GM12878 (cell line): ENCODE measurements at regions not wholly inside any gene's neighbourhood (a gene's known extent, or its start where the extent isn't known, plus 50 kb on each side); places are given as distances from the start of the nearest gene placed in this dataset.
A peak's percentile ranks its signal among the peaks of the same experiment; 100 is the strongest.
"Not testable (repeated sequence)": the region's sequence is repeated elsewhere in the genome, so short reads cannot be mapped to it uniquely, and the experiment has no call there.

Experiments used
- ATAC-seq: fragments of 200-7000 bp; cut with Tn5 transposase; 3 replicates; pipeline ENCODE4 v1.9.1; 2020; ENCODE audit warnings: mild to moderate bottlenecking, moderate library complexity
- BruUV-seq: library from RNA; stranded (reverse); fragments of 400-500 nt; replicated peaks from 2 replicates; lab custom pipeline; 2021; lab: Mats Ljungman, UMichigan
- CTCF ChIA-PET: fragments of 300-600 bp; sonication (Branson Sonifier 250); formaldehyde crosslinking; extraction: SDS; loops from one replicate; lab custom pipeline; 2021; ENCODE audit warnings: inconsistent platforms; lab: Yijun Ruan, JAX
- POLR2A ChIA-PET: fragments of 350-600 bp; formaldehyde crosslinking; extraction: SDS; loops from one replicate; lab custom pipeline; 2021; ENCODE audit warnings: inconsistent platforms; lab: Charles Lee
- RAD21 ChIA-PET: fragments of 300-600 bp; sonication (Branson Sonifier 250); formaldehyde crosslinking; loops from one replicate; lab custom pipeline; 2023; ENCODE audit warnings: antibody characterized with exemption; ENCODE audit not compliant: unreplicated experiment; lab: Charles Lee
- SMC1A ChIA-PET: fragments of 300-600 bp; sonication (Branson Sonifier 250); formaldehyde crosslinking; loops from one replicate; lab custom pipeline; 2023; ENCODE audit not compliant: unreplicated experiment, uncharacterized antibody; lab: Charles Lee
- DNase-seq: peaks from one replicate; pipeline ENCODE4 v3.0.0-alpha.2; 2011; ENCODE audit warnings: low read depth, low spot score
- FAIRE-seq: peaks from 3 replicates; lab custom pipeline; 2011; peaks lifted over from hg19 to GRCh38; lab: Jason Lieb, UNC
- H2AFZ ChIP-seq: 2 replicates; pipeline ENCODE4 v1.6.0; 2011; ENCODE audit warnings: low read depth, low read length, control low read depth; ENCODE audit not compliant: control insufficient read depth
- H3K27ac ChIP-seq: 2 replicates; pipeline ENCODE4 v1.5.1; 2011; ENCODE audit warnings: control low read depth; ENCODE audit not compliant: control insufficient read depth, insufficient read depth
- H3K27me3 ChIP-seq, 2 experiments: replicated peaks in 1 of 2; 2 replicates each; pipeline versions ENCODE4 v1.6.0 to v1.6.1; 2011; ENCODE audit warnings: low read length in 1 of 2; ENCODE audit not compliant: control insufficient read depth in 2 of 2, insufficient read depth in 2 of 2
- H3K36me3 ChIP-seq, 2 experiments: 2 replicates each; pipeline ENCODE4 v1.5.1; 2011; ENCODE audit warnings: low read length in 1 of 2; ENCODE audit not compliant: control insufficient read depth in 2 of 2, insufficient read depth in 2 of 2
- H3K4me1 ChIP-seq: 2 replicates; pipeline ENCODE4 v1.6.1; 2011; ENCODE audit warnings: mild to moderate bottlenecking, low read length, moderate library complexity, mixed read lengths; ENCODE audit not compliant: control insufficient read depth, insufficient read depth
- H3K4me2 ChIP-seq: 2 replicates; pipeline ENCODE4 v1.6.0; 2011; ENCODE audit warnings: control low read depth; ENCODE audit not compliant: control insufficient read depth, insufficient read depth
- H3K4me3 ChIP-seq: fragments of 200-600 bp; sonication (generic); 2 replicates; pipeline ENCODE4 v1.5.1; 2016
- H3K79me2 ChIP-seq: 2 replicates; pipeline ENCODE4 v1.6.0; 2011; ENCODE audit warnings: low read length; ENCODE audit not compliant: control insufficient read depth, insufficient read depth
- H3K9ac ChIP-seq: 2 replicates; pipeline ENCODE4 v1.8.0; 2011; ENCODE audit warnings: low read length, control low read depth, mixed read lengths; ENCODE audit not compliant: control insufficient read depth, insufficient read depth
- H3K9me3 ChIP-seq: replicated peaks from 3 replicates; pipeline ENCODE4 v1.5.1; 2011; ENCODE audit warnings: mild to moderate bottlenecking, low read length; ENCODE audit not compliant: control insufficient read depth, insufficient read depth
- H4K20me1 ChIP-seq: 2 replicates; pipeline ENCODE4 v1.6.0; 2011; ENCODE audit not compliant: control insufficient read depth, insufficient read depth
- RELB ChIP-seq: fragments of 450-650 bp; IDR thresholded peaks from 2 replicates; pipeline ENCODE4 v1.6.1; 2017; ENCODE audit warnings: low read depth, mild to moderate bottlenecking, moderate library complexity
- YY1 ChIP-seq: IDR thresholded peaks from 2 replicates; pipeline ENCODE4 v1.6.1; 2011; ENCODE audit warnings: low read depth, mild to moderate bottlenecking, low read length
- WGBS: methylation state at CpG from one replicate; pipeline ENCODE4 v1.1.6; 2016; ENCODE audit warnings: low lambda C conversion rate; ENCODE audit not compliant: insufficient replicate concordance, insufficient coverage; ENCODE audit errors: missing lambda C conversion rate; 5-methylcytosine and 5-hydroxymethylcytosine counted together
- in situ Hi-C: fragments of 300-500 bp; cut with MboI; formaldehyde crosslinking; loops from 9 replicates; pipeline ENCODE4 v1.14.3; 2018; ENCODE audit warnings: mixed read lengths
- intact Hi-C: fragments of 100-400 bp; cut with micrococcal nuclease; formaldehyde crosslinking; loops from one replicate; pipeline ENCODE4 v1.14.2; 2022; ENCODE audit not compliant: unreplicated experiment
- TF ChIP-seq, protein P1 (sequence below): fragments of 450-650 bp; IDR thresholded peaks from 2 replicates; pipeline ENCODE4 v1.6.1; 2017; ENCODE audit warnings: mild to moderate bottlenecking

DNA sequence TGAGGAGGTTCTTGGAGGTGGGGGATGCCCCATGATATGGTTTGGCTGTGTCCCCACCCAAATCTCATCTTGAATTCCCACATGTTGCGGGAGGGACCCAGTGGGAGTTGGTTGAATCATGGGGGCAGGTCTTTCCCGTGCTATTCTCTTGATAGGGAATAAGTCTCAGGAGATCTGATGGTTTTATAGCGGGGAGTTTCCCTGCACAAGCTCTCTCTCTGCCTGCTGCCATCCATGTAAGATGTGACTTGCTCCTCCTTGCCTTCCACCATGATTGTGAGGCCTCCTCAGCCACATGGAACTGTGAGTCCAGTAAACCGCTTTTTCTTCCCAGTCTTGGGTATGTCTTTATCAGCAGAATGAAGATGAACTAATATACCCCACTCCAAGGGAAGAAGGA lies 241.0 kb downstream of the BUB3 start:
- SMC1A ChIA-PET, RAD21 ChIA-PET, H3K79me2 ChIP-seq, H3K27me3 ChIP-seq, BruUV-seq, CTCF ChIA-PET, FAIRE-seq, H4K20me1 ChIP-seq, DNase-seq, H3K9ac ChIP-seq, H2AFZ ChIP-seq, ATAC-seq, H3K36me3 ChIP-seq, H3K4me2 ChIP-seq, H3K4me3 ChIP-seq, POLR2A ChIA-PET: not testable (repeated sequence)
- in situ Hi-C loops (loop anchor here (10.0 kb wide), 2 partner anchors 890 to 1330 kb away; no protein-coding TSS in a partner anchor), intact Hi-C loops (loop anchor here (5.0 kb wide), 1 partner anchor 827 kb away; no protein-coding TSS in a partner anchor)
- peaks cover 90% of the 10 kb centered on the region for H3K4me1 ChIP-seq
- H3K9me3 ChIP-seq = peaks cover 14% of the 10 kb centered on the region; the same call in 2 of the 3 replicates
- WGBS = 98% methylated on average over 4 of the region's 4 CpGs
- peak overlapping the region; percentile 99 for H3K27ac ChIP-seq
- peak; percentile 20; the same call in 1 of the 2 replicates for TF ChIP-seq YY1
- TF ChIP-seq RELB = 0 out of 2 replicates have a peak, but pooled peaks have one; percentile 20
- TF ChIP-seq, protein P1, sequence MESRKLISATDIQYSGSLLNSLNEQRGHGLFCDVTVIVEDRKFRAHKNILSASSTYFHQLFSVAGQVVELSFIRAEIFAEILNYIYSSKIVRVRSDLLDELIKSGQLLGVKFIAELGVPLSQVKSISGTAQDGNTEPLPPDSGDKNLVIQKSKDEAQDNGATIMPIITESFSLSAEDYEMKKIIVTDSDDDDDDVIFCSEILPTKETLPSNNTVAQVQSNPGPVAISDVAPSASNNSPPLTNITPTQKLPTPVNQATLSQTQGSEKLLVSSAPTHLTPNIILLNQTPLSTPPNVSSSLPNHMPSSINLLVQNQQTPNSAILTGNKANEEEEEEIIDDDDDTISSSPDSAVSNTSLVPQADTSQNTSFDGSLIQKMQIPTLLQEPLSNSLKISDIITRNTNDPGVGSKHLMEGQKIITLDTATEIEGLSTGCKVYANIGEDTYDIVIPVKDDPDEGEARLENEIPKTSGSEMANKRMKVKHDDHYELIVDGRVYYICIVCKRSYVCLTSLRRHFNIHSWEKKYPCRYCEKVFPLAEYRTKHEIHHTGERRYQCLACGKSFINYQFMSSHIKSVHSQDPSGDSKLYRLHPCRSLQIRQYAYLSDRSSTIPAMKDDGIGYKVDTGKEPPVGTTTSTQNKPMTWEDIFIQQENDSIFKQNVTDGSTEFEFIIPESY = peak; percentile 94
